ENCODE measurements at regions not wholly inside any gene's neighbourhood (a gene's known extent, or its start where the extent isn't known, plus 50 kb on each side); places are given as distances from the start of the nearest gene placed in this dataset.
"Not testable (repeated sequence)": the region's sequence is repeated elsewhere in the genome, so short reads cannot be mapped to it uniquely, and the experiment has no call there.

DNA sequence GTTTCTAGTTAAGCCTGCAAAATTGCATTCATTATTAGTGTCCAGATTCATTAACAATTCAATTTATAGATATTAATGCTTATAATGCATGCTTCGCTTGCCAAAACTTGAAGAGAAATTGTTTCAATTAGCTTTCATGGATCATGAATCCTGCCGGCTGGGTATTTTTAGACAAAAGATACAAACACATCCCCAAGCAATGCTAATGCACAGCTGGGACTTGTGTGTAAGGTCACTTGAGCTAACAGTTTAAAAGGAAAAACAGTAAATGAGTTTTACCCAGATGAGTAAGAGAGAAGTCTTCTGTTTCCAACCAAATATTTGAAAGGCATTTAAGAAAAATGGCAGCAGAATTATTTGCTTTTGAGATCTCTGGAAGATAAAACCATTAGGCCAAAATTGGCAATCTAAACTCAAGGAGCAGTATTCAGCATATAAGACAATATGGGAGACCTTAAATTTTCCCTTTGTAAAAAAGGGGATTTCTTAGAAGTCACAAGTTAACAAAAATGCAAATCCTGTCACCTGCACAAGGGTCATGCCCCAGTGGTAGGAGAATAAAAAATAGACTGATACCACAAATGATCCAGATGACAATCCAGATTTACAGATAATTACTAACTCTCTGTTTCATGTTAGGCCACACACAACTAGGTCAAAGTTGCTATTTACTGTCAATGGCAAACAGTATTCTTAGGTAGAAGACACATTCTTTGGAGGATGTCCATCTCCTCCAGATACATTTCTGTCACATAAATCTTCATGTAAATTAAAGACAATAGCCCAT is 418.4 kb upstream of the PMFBP1 start:
- no peak for DNase-seq

GRCh38 chr16:72588551-72588950 is 416.6 kb upstream of the PMFBP1 start:
- DNase-seq: no peak

GRCh38 chr16:72578061-72578460 is 406.1 kb upstream of the PMFBP1 start:
- DNase-seq: not testable (repeated sequence)

GRCh38 chr16:72576189-72576588 is 404.2 kb upstream of the PMFBP1 start:
- no peak for DNase-seq

GRCh38 chr16:72569677-72570076 is 397.7 kb upstream of the PMFBP1 start:
- DNase-seq: no peak

DNA sequence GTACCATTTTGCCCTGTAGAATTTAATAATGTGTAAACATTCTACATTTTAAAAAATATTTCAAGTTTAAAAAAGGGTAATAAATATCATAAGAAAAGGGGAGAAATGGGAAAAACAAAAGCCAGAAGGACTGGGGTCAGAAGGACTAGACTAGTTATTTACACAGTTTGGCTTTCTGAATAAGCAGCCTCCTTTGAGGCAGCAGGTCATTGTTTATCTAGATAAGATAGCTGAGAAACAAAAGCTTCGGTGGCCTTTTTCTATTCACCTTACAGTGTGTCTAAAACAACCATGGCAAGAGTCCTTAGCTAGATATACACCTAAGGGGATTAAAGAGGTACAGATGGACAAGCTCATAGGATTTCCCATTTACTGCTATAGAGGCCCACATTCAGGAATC is 396.5 kb upstream of the PMFBP1 start:
- no peak for DNase-seq

GRCh38 chr16:72566174-72566573 is 394.2 kb upstream of the PMFBP1 start:
- DNase-seq: no peak

- DNase-seq: no peak
Observed at GRCh38 chr16:72565106-72565505, 393.2 kb upstream of the PMFBP1 start.

DNA sequence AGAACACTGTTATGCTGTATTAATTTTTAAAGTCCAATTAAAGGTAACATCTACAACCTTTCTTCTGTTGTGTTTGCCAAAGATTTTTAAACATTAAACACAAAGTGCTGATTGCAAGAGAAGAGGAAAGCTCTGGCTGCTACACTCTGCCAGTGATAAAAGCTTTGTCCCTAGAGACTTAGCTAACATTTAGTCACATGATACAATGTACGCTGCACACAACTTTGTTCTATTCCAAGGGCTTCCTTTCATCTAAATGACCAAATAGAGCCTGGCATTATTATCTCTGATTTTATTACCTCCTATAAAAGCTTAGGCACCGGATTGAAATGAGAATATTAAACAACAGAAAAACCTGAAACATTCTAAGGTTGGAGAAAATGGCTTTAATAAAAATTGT is 388.7 kb upstream of the PMFBP1 start:
- no peak for DNase-seq

DNA sequence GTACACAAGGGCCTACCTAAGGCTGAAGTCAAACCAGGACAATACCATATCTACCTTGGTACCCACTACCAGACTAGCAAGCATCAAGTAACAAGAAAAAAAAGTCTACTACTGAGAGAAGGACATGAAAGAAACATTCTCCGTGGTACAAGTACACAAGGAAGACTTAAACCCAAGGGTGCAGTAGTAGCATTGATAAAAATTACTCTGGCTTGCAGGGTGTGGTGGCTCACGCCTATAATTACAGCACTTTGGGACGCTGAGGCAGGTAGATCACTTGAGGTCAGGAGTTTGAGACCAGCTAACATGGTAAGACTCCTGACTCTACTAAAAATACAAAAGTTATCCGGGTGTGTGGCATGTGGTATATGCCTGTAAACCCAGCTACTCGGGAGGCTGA is 386.5 kb upstream of the PMFBP1 start:
- no peak for DNase-seq

DNA sequence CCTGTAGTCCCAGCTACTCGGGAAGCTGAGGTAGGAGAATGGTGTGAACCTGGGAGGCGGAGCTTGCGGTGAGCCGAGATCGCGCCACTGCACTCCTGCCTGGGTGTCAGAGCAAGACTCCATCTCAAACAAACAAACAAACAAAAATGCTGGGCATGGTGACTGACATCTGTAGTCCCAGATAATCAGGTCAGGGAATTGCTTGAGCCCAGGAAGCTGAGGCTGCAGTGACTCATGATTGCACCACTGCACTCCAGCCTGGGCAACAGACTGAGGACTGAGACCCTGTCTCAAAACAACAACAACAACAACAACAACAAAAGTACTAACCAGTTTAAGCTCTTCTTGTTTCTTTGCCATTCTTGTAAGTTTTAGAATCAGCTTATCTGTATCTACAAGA is 383.0 kb upstream of the PMFBP1 start:
- no peak for DNase-seq

DNA sequence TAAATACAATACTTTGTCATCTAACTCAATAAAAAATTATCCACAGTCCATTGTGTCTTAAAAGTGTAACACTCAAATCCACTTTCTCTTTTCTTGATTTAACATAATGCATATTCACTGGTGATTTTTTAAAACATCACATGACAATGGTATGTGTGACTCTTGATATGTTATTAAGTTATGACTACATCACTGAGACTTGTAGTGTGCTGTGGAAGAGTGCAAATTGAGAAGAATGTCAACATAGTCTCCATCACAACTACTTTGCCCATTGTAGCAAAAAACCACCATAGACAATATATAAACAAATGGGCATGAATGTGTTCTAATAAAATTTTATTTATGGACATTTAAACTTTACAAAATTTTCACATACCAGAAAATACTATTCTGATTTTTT is 380.7 kb upstream of the PMFBP1 start:
- DNase-seq: no peak

DNA sequence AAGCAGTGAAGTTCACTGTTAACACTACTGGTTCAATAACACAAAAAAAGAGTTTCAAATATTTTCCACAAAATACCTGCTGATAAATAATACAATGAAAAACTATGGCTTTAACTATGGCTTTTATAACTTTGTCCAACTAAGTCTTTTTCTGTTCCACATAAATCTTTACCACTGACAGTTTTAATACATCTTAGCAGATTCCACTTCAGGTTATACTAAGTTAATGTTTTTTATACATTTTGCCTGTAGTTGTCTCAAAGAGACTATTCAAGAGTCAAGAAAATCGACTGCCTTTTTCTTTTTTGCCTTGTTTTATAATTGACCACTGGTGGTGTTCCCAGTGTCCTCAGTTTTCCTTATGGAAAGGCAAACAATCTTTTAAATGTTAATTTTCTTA is 379.7 kb upstream of the PMFBP1 start:
- DNase-seq: no peak

DNA sequence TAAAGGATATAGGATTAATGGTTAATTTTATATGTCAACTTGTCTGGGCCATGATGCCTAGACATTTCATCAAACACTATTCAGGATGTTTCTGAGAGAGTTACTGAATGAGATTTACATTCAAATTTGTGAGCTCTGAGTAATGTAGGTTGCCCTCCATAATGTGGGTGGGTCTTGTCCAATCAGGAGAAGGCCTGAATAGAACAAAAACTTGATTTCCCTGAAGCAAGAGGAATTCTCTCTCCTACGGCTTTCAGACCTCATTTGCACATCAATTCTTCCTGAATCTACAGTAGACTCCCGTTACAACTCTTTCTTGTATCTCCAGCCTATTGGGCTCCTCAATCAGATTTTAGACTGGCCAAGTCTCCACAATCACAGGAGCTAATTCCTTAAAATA is 377.9 kb upstream of the PMFBP1 start:
- DNase-seq: no peak

- DNase-seq: no peak
Observed at GRCh38 chr16:72542102-72542501, 370.1 kb upstream of the PMFBP1 start.

- DNase-seq: no peak
Observed at GRCh38 chr16:72537664-72538063, 365.7 kb upstream of the PMFBP1 start.

GRCh38 chr16:72536723-72537435 is 364.9 kb upstream of the PMFBP1 start:
- DNase-seq: no peak

- no peak for DNase-seq
Observed at GRCh38 chr16:72532906-72533410, 361.0 kb upstream of the PMFBP1 start.

DNA sequence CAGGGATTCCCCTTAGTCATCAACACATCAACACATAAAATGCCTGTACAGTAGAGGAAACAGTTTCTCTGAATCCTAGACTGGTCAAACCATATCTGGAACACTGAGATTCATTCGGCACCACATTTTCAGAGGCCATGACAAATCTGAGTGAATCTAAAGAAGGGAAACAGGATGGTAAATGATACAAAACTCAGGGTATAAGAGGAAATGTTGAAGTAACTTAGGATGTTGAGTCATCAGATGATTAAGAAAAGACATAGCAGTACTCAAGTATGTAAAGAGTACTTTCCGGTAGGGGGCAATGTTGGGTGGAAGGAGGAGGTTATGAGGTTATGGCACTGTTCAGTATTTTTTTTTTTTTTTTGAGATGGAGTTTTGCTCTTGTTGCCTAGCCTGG is 358.5 kb upstream of the PMFBP1 start:
- no peak for DNase-seq

DNA sequence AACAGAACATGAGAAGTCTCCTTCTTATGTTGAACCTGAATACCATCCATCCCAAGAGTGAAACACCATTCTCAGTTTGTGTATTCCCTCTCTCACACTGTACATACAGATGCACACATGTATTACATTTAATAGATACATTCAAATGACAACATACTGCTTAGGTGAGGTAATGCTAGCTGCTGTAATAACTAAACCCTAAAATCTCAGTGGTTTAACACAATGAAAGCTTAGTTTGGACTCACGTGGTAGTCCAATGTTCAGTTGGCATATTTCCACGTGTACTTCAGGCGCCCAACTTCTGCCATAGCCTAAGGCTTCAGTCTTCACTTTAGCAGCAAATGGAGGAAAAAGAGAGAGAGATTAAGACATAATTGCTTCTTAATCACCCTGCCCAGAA is 351.1 kb upstream of the PMFBP1 start:
- no peak for DNase-seq

- DNase-seq: no peak
Observed at GRCh38 chr16:72517154-72517553, 345.2 kb upstream of the PMFBP1 start.

GRCh38 chr16:72511171-72511570 is 339.2 kb upstream of the PMFBP1 start:
- no peak for DNase-seq

- DNase-seq: no peak
Observed at GRCh38 chr16:72508191-72508590, 336.2 kb upstream of the PMFBP1 start.

- no peak for DNase-seq
Observed at GRCh38 chr16:72502594-72503005, 330.6 kb upstream of the PMFBP1 start.
